LNCaP clone FGC (cell line): ENCODE measurements at regions not wholly inside any gene's neighbourhood (a gene's known extent, or its start where the extent isn't known, plus 50 kb on each side); places are given as distances from the start of the nearest gene placed in this dataset.
"Not testable (repeated sequence)": the region's sequence is repeated elsewhere in the genome, so short reads cannot be mapped to it uniquely, and the experiment has no call there.

Experiments
- DNase-seq: peaks from one replicate; pipeline ENCODE4 v3.0.0-alpha.2; 2011; ENCODE audit warnings: low read depth
- H3K4me3 ChIP-seq: 2 replicates; pipeline ENCODE4 v1.5.1; 2011; ENCODE audit warnings: mild to moderate bottlenecking, low read depth, low read length, control low read depth
- TF ChIP-seq, protein P1 (sequence below): IDR thresholded peaks from 2 replicates; pipeline ENCODE4 v1.5.1; 2012; ENCODE audit warnings: mild to moderate bottlenecking; ENCODE audit not compliant: control insufficient read depth, insufficient read depth; ENCODE audit errors: extremely low read depth

GRCh38 chr3:118525077-118525476 is 509.6 kb downstream of the IGSF11 start:
- H3K4me3 ChIP-seq, result no peak overlapping the region
- no peak for DNase-seq
- TF ChIP-seq, protein P1, sequence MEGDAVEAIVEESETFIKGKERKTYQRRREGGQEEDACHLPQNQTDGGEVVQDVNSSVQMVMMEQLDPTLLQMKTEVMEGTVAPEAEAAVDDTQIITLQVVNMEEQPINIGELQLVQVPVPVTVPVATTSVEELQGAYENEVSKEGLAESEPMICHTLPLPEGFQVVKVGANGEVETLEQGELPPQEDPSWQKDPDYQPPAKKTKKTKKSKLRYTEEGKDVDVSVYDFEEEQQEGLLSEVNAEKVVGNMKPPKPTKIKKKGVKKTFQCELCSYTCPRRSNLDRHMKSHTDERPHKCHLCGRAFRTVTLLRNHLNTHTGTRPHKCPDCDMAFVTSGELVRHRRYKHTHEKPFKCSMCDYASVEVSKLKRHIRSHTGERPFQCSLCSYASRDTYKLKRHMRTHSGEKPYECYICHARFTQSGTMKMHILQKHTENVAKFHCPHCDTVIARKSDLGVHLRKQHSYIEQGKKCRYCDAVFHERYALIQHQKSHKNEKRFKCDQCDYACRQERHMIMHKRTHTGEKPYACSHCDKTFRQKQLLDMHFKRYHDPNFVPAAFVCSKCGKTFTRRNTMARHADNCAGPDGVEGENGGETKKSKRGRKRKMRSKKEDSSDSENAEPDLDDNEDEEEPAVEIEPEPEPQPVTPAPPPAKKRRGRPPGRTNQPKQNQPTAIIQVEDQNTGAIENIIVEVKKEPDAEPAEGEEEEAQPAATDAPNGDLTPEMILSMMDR, result no peak

- H3K4me3 ChIP-seq, result no peak overlapping the region
- TF ChIP-seq, protein P1, result no peak
- no peak for DNase-seq
These were observed 507.7 kb downstream of the IGSF11 start for GRCh38 chr3:118526758-118527513.

- TF ChIP-seq, protein P1, result no peak
- no peak overlapping the region for H3K4me3 ChIP-seq
- DNase-seq, result no peak
These were observed 507.1 kb downstream of the IGSF11 start for GRCh38 chr3:118527514-118528044.

- no peak for DNase-seq
- H3K4me3 ChIP-seq, result no peak overlapping the region
- TF ChIP-seq, protein P1, result no peak
These were observed 505.1 kb downstream of the IGSF11 start for GRCh38 chr3:118529554-118529953.

DNA sequence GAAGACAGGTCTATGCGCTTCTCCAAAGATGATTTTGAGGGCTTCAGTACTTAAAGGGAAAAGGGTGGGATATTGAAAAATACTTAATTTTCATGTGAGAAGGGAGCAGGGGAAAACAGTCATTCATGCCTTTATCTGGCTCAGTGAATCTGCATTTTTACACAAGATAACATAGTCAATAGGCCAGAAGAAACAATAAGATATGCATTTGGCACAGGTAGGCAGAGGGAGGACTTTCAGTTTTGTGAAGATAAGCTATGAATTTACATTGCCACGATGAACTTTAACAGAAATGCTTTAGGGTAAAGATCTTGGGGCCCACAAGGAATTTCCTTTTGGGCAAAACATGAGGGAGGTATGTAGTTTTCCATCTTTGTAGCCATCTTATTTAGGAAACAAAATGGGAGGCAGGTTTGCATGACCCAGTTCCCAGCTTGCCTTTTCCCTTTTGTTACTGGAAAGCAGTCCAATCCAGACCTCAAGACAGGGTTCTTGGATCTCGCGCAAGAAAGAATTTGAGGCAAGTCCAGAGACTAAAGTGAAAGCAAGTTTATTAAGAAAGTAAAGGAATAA is 504.2 kb downstream of the IGSF11 start:
- TF ChIP-seq, protein P1, result no peak
- H3K4me3 ChIP-seq, result no peak overlapping the region
- no peak for DNase-seq

DNA sequence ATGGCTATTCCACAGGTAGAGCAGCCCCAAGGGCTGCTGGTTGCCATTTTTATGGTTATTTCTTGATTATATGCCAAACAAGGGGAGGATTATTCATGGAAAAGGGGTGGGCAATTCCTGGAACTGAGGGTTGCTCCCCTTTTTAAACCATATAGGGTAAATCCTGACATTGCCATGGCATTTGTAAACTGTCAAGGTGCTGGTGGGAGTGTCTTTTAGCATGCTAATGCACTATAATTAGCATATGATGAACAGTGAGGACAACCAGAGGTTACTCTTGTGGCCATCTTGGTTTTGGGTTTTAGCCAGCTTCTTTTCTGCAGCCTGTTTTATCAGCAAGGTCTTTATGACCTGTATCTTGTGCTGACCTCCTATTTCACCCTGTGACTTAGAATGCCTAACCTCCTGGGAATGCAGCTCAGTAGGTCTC is 503.7 kb downstream of the IGSF11 start:
- not testable (repeated sequence) for H3K4me3 ChIP-seq, DNase-seq

DNA sequence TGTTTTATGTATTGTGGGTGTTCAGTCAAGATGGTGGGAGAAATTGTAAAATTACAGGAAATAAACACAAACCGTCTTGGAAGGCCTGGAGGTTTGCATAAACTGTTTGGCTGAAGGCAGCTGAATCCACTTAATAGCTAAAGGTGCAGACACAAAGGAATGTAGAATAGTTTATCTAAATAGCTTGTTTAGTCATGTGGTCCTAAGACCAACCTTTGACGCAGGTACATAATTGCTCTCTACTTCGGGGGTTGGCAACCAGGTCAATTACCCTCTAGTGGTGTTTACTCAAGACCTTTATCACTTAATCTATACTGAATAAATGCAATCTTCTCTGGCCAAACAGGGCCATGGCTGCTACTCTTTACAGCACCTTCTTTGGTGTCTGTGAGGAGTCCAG is 502.8 kb downstream of the IGSF11 start:
- DNase-seq, result no peak
- no peak overlapping the region for H3K4me3 ChIP-seq
- TF ChIP-seq, protein P1, result no peak
